A204.1 (cell line): ENCODE measurements at regions not wholly inside any gene's neighbourhood (a gene's known extent, or its start where the extent isn't known, plus 50 kb on each side); places are given as distances from the start of the nearest gene placed in this dataset.

Source experiments
- FAIRE-seq: peaks from 2 replicates; lab custom pipeline; 2012; peaks lifted over from hg19 to GRCh38; lab: Jason Lieb, UNC

GRCh38 chr4:65120287-65120686 lies 550.0 kb downstream of the EPHA5 start:
- FAIRE-seq: no peak

- FAIRE-seq: no peak
Measured at GRCh38 chr4:65102419-65102818, 567.9 kb downstream of the EPHA5 start.

DNA sequence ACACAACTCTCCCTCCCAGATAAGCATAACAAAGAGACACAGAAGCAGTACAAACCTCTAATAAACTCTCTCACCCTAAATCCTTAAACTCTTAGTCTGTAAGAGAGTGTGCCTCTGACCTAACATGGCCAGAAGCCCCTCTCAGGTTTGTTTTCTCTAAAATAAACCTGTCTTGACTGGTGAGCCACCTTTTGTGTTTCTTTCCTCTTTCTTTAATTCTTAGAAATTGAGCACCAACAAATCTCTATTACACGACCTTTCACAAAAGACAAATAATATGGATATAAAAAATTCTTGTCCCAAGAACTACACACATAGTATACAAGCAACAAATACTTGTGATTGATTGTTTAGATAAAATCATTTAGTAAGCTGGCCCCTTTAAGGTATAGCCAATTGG lies 573.7 kb downstream of the EPHA5 start:
- no peak for FAIRE-seq

DNA sequence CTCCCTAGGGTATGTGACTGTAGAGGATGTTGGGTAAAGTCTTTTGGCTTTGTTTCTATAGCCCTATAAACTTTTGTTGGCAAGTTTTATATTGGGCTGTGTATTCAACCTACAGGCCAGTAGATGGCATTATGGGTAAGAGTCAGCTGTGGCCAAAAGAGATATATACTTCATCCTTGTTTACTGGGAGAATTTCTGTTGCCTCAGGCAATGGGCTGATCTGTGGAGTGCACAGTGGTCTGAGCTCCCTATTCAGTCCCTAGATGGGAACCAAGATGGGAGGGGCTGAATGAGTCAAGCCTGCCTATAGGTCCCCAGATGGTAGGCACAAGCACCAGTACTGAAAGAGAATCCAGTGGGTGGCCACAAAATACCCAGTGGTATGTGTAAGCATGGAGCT lies 580.6 kb downstream of the EPHA5 start:
- FAIRE-seq: no peak

GRCh38 chr4:65083076-65083475 lies 587.2 kb downstream of the EPHA5 start:
- no peak for FAIRE-seq

GRCh38 chr4:65071564-65071963 lies 598.7 kb downstream of the EPHA5 start:
- FAIRE-seq: no peak

- FAIRE-seq: no peak
Measured at GRCh38 chr4:65069177-65069576, 601.1 kb downstream of the EPHA5 start.

GRCh38 chr4:65066106-65066505 lies 604.2 kb downstream of the EPHA5 start:
- FAIRE-seq: no peak

- FAIRE-seq: no peak
Measured at GRCh38 chr4:65063601-65064000, 606.7 kb downstream of the EPHA5 start.

GRCh38 chr4:65050786-65051185 lies 619.5 kb downstream of the EPHA5 start:
- no peak for FAIRE-seq

DNA sequence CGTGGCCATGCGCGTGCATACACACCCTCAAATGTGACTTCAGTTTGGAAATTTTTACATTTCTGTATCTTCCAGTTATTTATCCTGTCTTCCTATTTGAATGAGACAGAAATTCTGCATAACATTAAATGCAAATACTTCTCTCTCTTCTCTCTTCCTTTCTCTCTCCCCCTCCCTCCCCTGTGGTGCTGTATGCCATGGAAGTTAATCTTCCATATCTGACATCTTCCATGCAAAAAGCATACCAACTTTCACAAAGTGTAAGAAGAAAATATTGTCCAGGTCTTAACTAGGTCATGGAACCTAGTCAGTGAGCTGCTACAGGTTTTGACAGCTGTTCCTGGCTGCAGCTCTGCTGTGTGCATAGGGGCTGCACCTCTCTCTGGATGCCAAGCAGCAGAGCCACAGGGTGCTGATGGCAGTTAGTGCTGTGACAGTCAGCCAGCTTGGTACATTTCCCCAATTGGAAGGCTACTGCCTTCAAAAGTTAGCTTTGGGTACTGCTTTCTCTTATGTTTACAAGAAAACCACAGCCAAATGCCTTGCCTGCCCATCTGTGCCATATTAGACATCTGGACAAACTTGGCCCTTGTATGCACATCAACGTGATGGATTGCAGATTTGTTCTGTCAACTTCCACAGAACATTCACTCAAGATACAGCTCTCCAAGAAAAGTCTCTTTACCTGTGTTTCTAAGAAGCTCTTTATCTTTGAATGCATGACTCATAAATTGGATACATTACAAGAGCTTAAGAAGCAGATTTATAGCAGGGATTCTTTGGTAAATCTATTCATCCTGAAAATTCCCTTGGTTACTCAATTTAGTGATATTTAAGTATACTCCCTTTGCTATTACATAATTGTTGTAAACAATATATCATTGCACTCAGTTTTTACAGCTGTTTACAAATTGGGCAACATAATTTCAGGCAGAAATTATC lies 623.8 kb downstream of the EPHA5 start:
- FAIRE-seq: no peak

DNA sequence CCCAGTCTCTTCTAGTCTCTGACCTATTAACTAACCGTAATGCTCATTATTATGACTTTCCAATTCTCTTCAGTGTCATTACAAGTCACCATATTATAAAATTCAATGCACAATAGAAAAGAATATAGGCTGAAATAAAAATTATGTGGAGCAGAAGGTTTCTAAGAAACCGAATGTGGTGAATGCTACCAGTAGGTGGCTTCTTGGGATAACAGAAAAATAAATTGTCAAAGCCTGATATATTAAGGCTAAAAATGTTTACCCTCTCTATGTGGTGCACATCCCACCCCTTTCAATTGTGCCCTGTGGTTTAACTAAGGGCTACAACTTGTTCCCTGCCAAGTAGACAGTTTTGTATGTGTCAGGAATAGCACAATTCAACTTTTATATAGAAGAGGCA lies 624.6 kb upstream of the TECRL start:
- FAIRE-seq: peak; percentile 82

- no peak for FAIRE-seq
Measured at GRCh38 chr4:65028592-65028991, 619.3 kb upstream of the TECRL start.

DNA sequence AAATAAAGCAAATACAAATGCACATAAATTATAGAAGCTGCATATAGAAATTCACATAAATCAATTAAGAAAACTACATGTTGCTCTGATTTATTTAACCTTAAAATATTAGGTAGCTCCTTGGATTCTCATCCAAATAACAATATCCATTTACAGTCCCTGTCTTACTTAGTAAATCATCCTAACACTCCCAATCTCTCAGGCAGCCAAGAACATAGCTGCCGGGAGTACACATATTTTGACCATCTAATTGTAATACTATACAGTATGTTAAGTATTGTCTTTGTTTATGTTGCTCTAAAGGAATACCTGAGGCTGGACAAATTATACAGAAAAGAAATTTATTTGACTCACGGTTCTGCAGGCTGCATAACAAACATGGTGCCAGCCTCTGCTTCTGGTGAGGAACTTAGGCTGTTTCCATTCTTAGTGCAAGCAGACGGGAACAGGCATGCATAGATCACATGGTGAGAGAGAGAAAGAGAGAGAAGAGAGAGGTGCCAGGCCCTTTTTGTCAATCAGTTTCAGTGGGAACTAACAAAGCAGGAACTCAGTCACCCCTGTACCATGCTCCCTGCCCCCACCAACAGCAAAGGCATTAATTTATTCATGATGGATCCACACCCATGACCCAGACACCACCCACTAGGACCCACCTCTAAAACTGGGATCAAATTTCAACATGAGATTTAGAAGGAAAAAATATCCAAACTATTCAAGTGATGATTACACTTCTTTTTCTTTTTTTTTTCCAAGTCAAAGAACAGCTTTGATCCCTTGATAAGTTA lies 614.8 kb upstream of the TECRL start:
- no peak for FAIRE-seq

GRCh38 chr4:65023081-65023480 lies 613.8 kb upstream of the TECRL start:
- FAIRE-seq: no peak

- FAIRE-seq: no peak
Measured at GRCh38 chr4:65021737-65022136, 612.5 kb upstream of the TECRL start.

DNA sequence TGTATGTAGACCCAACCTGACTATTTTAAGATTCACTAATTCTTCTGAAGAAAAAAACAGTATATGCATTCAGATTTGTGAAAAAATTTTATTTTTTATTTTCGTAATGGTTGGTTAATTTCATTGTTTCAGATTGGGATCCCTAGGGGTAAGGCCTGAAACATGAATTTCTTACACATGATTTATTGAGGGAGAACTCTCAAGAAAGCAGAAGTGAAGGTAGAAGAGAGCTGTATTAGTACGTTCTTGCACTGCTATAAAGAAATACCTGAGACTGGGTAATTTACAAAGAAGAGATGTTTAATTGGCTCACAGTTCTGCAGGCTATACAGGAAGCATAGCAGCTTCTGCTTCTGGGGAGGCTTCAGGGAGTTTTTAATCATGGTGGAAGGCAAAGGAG lies 611.9 kb upstream of the TECRL start:
- FAIRE-seq: no peak

DNA sequence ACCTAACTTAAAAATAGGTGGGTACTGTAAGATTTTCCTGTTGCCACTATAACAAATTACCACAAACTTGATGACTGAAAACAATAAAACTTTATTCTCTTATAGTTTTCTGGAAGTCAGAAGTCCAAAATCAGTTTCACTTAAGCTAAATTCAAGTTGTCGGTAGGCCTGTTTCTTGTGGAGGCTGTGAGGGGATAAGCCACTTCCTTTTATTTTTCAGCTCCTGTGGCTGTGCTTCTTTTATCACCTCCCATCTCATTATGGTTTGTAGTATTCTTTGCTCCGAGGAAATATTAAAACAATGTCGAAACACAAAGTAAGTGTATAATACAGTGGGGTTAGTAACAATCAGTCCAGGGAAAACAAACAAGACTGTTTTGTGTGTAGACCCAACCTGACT lies 610.5 kb upstream of the TECRL start:
- FAIRE-seq: no peak

DNA sequence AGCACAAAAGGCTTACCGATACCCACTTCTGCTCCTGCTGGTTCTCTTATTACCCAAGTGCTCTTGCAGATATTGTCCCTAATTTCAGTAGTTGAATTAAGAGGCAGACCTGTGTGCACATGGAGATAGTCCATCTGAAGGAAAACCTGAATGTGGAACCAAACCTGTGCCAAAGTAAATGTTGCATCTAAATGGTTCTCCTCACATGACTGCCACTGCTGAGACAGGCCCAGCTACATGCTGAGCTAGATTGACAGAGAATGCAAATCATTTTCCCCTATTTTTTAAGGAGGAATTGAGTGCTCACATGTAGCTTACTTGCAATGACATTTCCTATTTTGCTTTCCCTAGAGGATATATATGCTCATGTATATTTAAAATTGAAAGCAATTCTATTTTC lies 609.1 kb upstream of the TECRL start:
- FAIRE-seq: no peak

DNA sequence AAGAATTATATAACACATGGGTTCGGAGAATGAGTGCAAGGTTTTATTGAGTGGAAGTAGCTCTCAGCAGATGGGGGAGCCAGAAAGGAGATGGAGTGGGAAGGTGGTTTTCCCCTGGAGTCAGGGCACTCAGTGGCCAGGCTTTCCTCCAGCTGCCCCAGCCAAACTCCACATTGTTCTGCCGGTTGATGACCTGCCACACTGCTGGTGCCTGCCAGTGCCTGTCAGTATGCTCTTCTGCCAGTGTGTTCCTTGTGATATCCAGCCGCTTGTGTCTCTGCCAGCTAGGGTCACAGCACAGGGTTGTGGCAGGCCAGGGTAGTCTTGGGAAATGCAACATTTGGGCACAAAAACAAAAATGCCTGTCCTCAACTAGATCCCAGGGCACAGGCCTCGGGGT lies 604.8 kb upstream of the TECRL start:
- FAIRE-seq: no peak

GRCh38 chr4:65007841-65008439 lies 598.7 kb upstream of the TECRL start:
- peak; percentile 95 for FAIRE-seq

DNA sequence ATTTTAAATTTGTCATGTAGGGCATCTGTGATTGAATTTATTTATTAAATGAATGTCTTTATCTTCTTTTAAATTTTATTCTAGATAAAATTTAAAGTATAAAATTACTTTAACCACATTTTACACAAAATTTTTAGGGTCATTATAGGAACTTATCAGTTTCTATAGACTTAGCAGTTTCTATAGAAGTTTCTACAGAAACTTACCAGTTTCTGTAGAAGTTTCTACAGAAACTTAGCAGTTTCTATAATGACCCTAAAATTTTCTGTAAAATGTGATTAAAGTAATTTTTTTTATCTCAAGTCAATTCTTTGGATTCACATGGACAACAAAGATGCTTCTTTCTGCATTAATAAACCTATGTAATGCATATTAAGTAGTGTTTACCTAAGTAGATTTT lies 565.9 kb upstream of the TECRL start:
- FAIRE-seq: peak; percentile 47

DNA sequence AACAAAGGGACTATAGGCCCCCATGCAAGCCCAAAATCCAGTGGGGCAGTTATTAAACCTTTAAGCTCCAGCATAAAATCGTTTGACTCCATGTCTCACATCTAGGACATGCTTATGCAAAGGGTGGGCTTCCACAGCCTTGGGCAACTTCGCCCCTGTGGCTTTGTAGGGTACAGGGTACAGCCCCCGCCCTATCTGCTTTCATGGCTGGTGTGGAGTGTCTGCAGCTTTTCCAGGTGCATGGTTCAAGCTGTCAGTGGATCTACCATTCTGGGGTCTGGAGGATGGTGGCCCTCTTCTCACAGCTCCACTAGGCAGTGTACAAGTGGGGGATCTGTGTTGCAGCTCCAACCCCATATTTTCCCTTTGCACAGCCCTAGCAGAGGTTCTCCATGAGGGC lies 559.8 kb upstream of the TECRL start:
- no peak for FAIRE-seq
